CD4-positive, alpha-beta T cell (primary cell): ENCODE measurements at regions not wholly inside any gene's neighbourhood (a gene's known extent, or its start where the extent isn't known, plus 50 kb on each side); places are given as distances from the start of the nearest gene placed in this dataset.

Experiments used
- ATAC-seq: fragments of 200-7000 bp; cut with Tn5 transposase; one replicate; pipeline ENCODE4 v1.10.0; 2022; ENCODE audit warnings: mild to moderate bottlenecking; ENCODE audit not compliant: poor library complexity
- CTCF ChIA-PET: fragments of 350-600 bp; sonication (Branson Sonifier 250); formaldehyde crosslinking; loops from one replicate; lab custom pipeline; 2021; ENCODE audit warnings: antibody characterized with exemption, inconsistent platforms; lab: Charles Lee
- POLR2A ChIA-PET: fragments of 350-600 bp; sonication (Branson Sonifier 250); formaldehyde crosslinking; loops from one replicate; lab custom pipeline; 2021; ENCODE audit warnings: antibody characterized with exemption, inconsistent platforms; lab: Charles Lee
- DNase-seq, 14 experiments: peaks; one replicate each; pipeline ENCODE4 v3.0.0-alpha.2; 2013 to 2020; ENCODE audit warnings: mixed read lengths in 2 of 14
- H3K27ac ChIP-seq, 2 donors: one replicate each; pipeline versions ENCODE4 v1.5.1 to v1.7.0; 2013; ENCODE audit warnings: low read length in 2 of 2, low read depth in 1 of 2, mild to moderate bottlenecking in 1 of 2
- H3K27me3 ChIP-seq, 2 experiments: 1 replicate in 1 of 2; 2 replicates in 1 of 2; pipeline versions ENCODE4 v1.6.1 to v1.7.0; 2013; ENCODE audit warnings: low read length in 2 of 2, control low read depth in 1 of 2, mild to moderate bottlenecking in 1 of 2, moderate library complexity in 1 of 2; ENCODE audit not compliant: insufficient read depth in 2 of 2, control insufficient read depth in 1 of 2
- H3K36me3 ChIP-seq: one replicate; pipeline ENCODE4 v1.6.1; 2013; ENCODE audit warnings: low read length, control low read depth; ENCODE audit not compliant: insufficient read depth
- H3K4me1 ChIP-seq: one replicate; pipeline ENCODE4 v1.6.1; 2013; ENCODE audit warnings: low read length, control low read depth; ENCODE audit not compliant: insufficient read depth
- H3K4me3 ChIP-seq: one replicate; pipeline ENCODE4 v1.5.1; 2013; ENCODE audit warnings: mild to moderate bottlenecking, low read length, moderate library complexity
- H3K9me3 ChIP-seq, 2 experiments: 1 replicate in 1 of 2; 2 replicates in 1 of 2; pipeline versions ENCODE4 v1.6.1 to v1.7.0; 2013; ENCODE audit warnings: low read length in 2 of 2, mild to moderate bottlenecking in 2 of 2, control low read depth in 1 of 2, moderate library complexity in 1 of 2; ENCODE audit not compliant: control insufficient read depth in 1 of 2, insufficient read depth in 1 of 2
- H3K27ac Mint-ChIP-seq: one replicate; pipeline ENCODE4 v1.8.0; 2020; ENCODE audit warnings: mixed read lengths
- H3K27me3 Mint-ChIP-seq: one replicate; pipeline ENCODE4 v1.8.0; 2021; ENCODE audit warnings: mixed read lengths
- H3K36me3 Mint-ChIP-seq: one replicate; pipeline ENCODE4 v1.8.0; 2021; ENCODE audit warnings: low read depth, mixed read lengths
- H3K4me1 Mint-ChIP-seq: one replicate; pipeline ENCODE4 v1.8.0; 2021; ENCODE audit warnings: low read depth, mixed read lengths
- H3K4me3 Mint-ChIP-seq: one replicate; pipeline ENCODE4 v1.8.0; 2020; ENCODE audit warnings: mild to moderate bottlenecking, mixed read lengths
- H3K9me3 Mint-ChIP-seq: one replicate; pipeline ENCODE4 v1.8.0; 2020; ENCODE audit warnings: mixed read lengths
- CTCF ChIP-seq: fragments of 200-600 bp; IDR thresholded peaks from one replicate; pipeline ENCODE4 v1.8.0; 2022; ENCODE audit warnings: antibody characterized with exemption, mild to moderate bottlenecking
- intact Hi-C, 2 experiments: fragments of 100-400 bp; cut with DNase I in 1 of 2; cut with micrococcal nuclease in 1 of 2; formaldehyde crosslinking; loops; one replicate each; pipeline versions ENCODE4 v1.15.1 to v1.9.0; 2023 to 2025; cut with DNase I, micrococcal nuclease

GRCh38 chr4:60575336-60575735 is 624.8 kb upstream of the ADGRL3 start:
- intact Hi-C loops, result no loop called here
- Histone ChIP-seq H3K36me3 (no peaks in the 10 kb centered on the region), H3K4me3 (no peak overlapping the region), H3K27ac (no peak overlapping the region), H3K27me3 (no peaks in the 10 kb centered on the region), H3K9me3 (no peaks in the 10 kb centered on the region), H3K4me1 (no peaks in the 10 kb centered on the region)
- Mint-ChIP-seq H3K4me3 (no peak overlapping the region), H3K27me3 (no peaks in the 10 kb centered on the region), H3K36me3 (no peaks in the 10 kb centered on the region), H3K27ac (no peak overlapping the region), H3K4me1 (no peaks in the 10 kb centered on the region), H3K9me3 (peaks cover 15% of the 10 kb centered on the region)
- ChIA-PET CTCF (no interaction called here), POLR2A (no interaction called here)
- TF ChIP-seq CTCF, result no peak
- ATAC-seq, result no peak
- no peak for DNase-seq

- intact Hi-C loops, result no loop called here
- DNase-seq (no peak), ATAC-seq (no peak)
- TF ChIP-seq CTCF, result no peak
- Histone ChIP-seq H3K27ac (no peak overlapping the region), H3K36me3 (no peaks in the 10 kb centered on the region), H3K4me3 (no peak overlapping the region), H3K27me3 (no peaks in the 10 kb centered on the region), H3K4me1 (no peaks in the 10 kb centered on the region), H3K9me3 (no peaks in the 10 kb centered on the region)
- peaks cover 12% of the 10 kb centered on the region for H3K9me3 Mint-ChIP-seq
- no peaks in the 10 kb centered on the region for H3K27me3 Mint-ChIP-seq
- H3K27ac Mint-ChIP-seq, result no peak overlapping the region
- no peaks in the 10 kb centered on the region for H3K36me3 Mint-ChIP-seq
- H3K4me3 Mint-ChIP-seq, result no peak overlapping the region
- POLR2A ChIA-PET, result no interaction called here
- no peaks in the 10 kb centered on the region for H3K4me1 Mint-ChIP-seq
- CTCF ChIA-PET, result no interaction called here
Measured at GRCh38 chr4:60579335-60579734, 620.8 kb upstream of the ADGRL3 start.

GRCh38 chr4:60581919-60582536 is 618.1 kb upstream of the ADGRL3 start:
- no peak for ATAC-seq
- no peak for TF ChIP-seq CTCF
- Mint-ChIP-seq H3K27ac (no peak overlapping the region), H3K36me3 (no peaks in the 10 kb centered on the region), H3K27me3 (no peaks in the 10 kb centered on the region), H3K4me3 (no peak overlapping the region), H3K9me3 (peaks cover 11% of the 10 kb centered on the region), H3K4me1 (no peaks in the 10 kb centered on the region)
- CTCF ChIA-PET, result no interaction called here
- H3K4me3 ChIP-seq, result no peak overlapping the region
- POLR2A ChIA-PET, result no interaction called here
- intact Hi-C loops, result no loop called here
- H3K27me3 ChIP-seq, result no peaks in the 10 kb centered on the region
- H3K27ac ChIP-seq, result no peak overlapping the region
- no peaks in the 10 kb centered on the region for H3K4me1 ChIP-seq
- DNase-seq, result no peak
- H3K9me3 ChIP-seq, result peaks cover 0 to 5% of the 10 kb centered on the region in 2 experiments
- no peaks in the 10 kb centered on the region for H3K36me3 ChIP-seq
